ENCODE measurements at regions not wholly inside any gene's neighbourhood (a gene's known extent, or its start where the extent isn't known, plus 50 kb on each side); places are given as distances from the start of the nearest gene placed in this dataset.

- Histone ChIP-seq H3K4me2 (ENCODE audit: low read depth, low read length, poor library complexity, severe bottlenecking) (no peak overlapping the region), H3K9me3 (ENCODE audit: insufficient read depth, low read depth, low read length) (no peaks in the 10 kb centered on the region; the same call in 1 of the 2 replicates), H3K36me3 (ENCODE audit: insufficient read depth, low read length) (no peaks in the 10 kb centered on the region), H3K79me2 (ENCODE audit: insufficient read depth, low read length) (no peaks in the 10 kb centered on the region), H4K20me1 (ENCODE audit: insufficient read depth, low read length, poor library complexity, severe bottlenecking) (no peaks in the 10 kb centered on the region), H3K4me3 (ENCODE audit: low read length, poor library complexity, severe bottlenecking) (no peak overlapping the region), H3K9me2 (replicated peaks; ENCODE audit: low read depth, low read length) (no peaks in the 10 kb centered on the region), H3F3A (ENCODE audit: low read depth) (no peaks in the 10 kb centered on the region), H3K27me3 (ENCODE audit: insufficient read depth, low read length, poor library complexity, severe bottlenecking) (no peaks in the 10 kb centered on the region), H3K9ac (ENCODE audit: low read depth, low read length, poor library complexity, severe bottlenecking) (no peak overlapping the region), H2AFZ (ENCODE audit: low read length) (no peak overlapping the region), H3K4me1 (ENCODE audit: insufficient read depth, low read length, poor library complexity, severe bottlenecking) (no peaks in the 10 kb centered on the region)
- TF ChIP-seq CTCF (conservative IDR thresholded peaks at IDR 0.05; ENCODE audit: low read length) (no peak), EZH2phosphoT487 (IDR thresholded peaks at IDR 0.05; ENCODE audit: borderline replicate concordance) (no peak)
Observed at GRCh38 chr20:16860914-16861313, 112.8 kb downstream of the OTOR start.

DNA sequence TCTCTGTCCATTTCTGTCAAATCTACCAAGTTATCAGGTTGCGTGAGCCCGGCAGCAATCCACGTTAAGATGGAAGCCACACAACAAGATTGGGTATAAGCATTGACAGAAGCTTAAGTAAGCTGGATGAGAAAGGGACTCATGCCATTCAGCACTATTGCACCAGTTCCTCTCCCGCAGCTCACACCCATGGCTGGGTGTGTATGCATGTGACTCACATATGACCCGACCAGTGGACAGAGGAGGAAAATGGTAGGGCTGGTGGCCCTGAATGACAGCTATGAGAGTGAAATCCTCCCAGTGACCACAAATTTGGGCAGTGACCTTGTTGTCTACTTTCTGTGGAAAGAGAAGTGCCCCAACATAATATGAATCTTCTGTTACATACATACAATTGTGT is 113.5 kb downstream of the OTOR start:
- no peaks in the 10 kb centered on the region for H3K4me1 ChIP-seq (ENCODE audit: insufficient read depth, low read length, poor library complexity, severe bottlenecking)
- H3K9me3 ChIP-seq (ENCODE audit: insufficient read depth, low read depth, low read length): no peaks in the 10 kb centered on the region; the same call in 1 of the 2 replicates
- no peak overlapping the region for H3K4me3 ChIP-seq (ENCODE audit: low read length, poor library complexity, severe bottlenecking)
- H3F3A ChIP-seq (ENCODE audit: low read depth): no peaks in the 10 kb centered on the region
- no peak overlapping the region for H3K9ac ChIP-seq (ENCODE audit: low read depth, low read length, poor library complexity, severe bottlenecking)
- no peaks in the 10 kb centered on the region for H4K20me1 ChIP-seq (ENCODE audit: insufficient read depth, low read length, poor library complexity, severe bottlenecking)
- no peak overlapping the region for H3K4me2 ChIP-seq (ENCODE audit: low read depth, low read length, poor library complexity, severe bottlenecking)
- H3K36me3 ChIP-seq (ENCODE audit: insufficient read depth, low read length): no peaks in the 10 kb centered on the region
- H3K79me2 ChIP-seq (ENCODE audit: insufficient read depth, low read length): no peaks in the 10 kb centered on the region
- no peaks in the 10 kb centered on the region for H3K27me3 ChIP-seq (ENCODE audit: insufficient read depth, low read length, poor library complexity, severe bottlenecking)
- H2AFZ ChIP-seq (ENCODE audit: low read length): no peak overlapping the region
- no peak for TF ChIP-seq CTCF (conservative IDR thresholded peaks at IDR 0.05; ENCODE audit: low read length)
- TF ChIP-seq EZH2phosphoT487 (IDR thresholded peaks at IDR 0.05; ENCODE audit: borderline replicate concordance): no peak
- H3K9me2 ChIP-seq (replicated peaks; ENCODE audit: low read depth, low read length): no peaks in the 10 kb centered on the region

- no peaks in the 10 kb centered on the region for H3K79me2 ChIP-seq (ENCODE audit: insufficient read depth, low read length)
- H3K9me2 ChIP-seq (replicated peaks; ENCODE audit: low read depth, low read length): no peaks in the 10 kb centered on the region
- H3K4me2 ChIP-seq (ENCODE audit: low read depth, low read length, poor library complexity, severe bottlenecking): no peak overlapping the region
- TF ChIP-seq EZH2phosphoT487 (IDR thresholded peaks at IDR 0.05; ENCODE audit: borderline replicate concordance): no peak
- TF ChIP-seq CTCF (conservative IDR thresholded peaks at IDR 0.05; ENCODE audit: low read length): no peak
- H3K27me3 ChIP-seq (ENCODE audit: insufficient read depth, low read length, poor library complexity, severe bottlenecking): no peaks in the 10 kb centered on the region
- no peak overlapping the region for H3K9ac ChIP-seq (ENCODE audit: low read depth, low read length, poor library complexity, severe bottlenecking)
- H2AFZ ChIP-seq (ENCODE audit: low read length): no peak overlapping the region
- no peaks in the 10 kb centered on the region for H3K4me1 ChIP-seq (ENCODE audit: insufficient read depth, low read length, poor library complexity, severe bottlenecking)
- H3K9me3 ChIP-seq (ENCODE audit: insufficient read depth, low read depth, low read length): no peaks in the 10 kb centered on the region; the same call in 1 of the 2 replicates
- H3K4me3 ChIP-seq (ENCODE audit: low read length, poor library complexity, severe bottlenecking): no peak overlapping the region
- no peaks in the 10 kb centered on the region for H3F3A ChIP-seq (ENCODE audit: low read depth)
- H4K20me1 ChIP-seq (ENCODE audit: insufficient read depth, low read length, poor library complexity, severe bottlenecking): no peaks in the 10 kb centered on the region
- H3K36me3 ChIP-seq (ENCODE audit: insufficient read depth, low read length): no peaks in the 10 kb centered on the region
Observed at GRCh38 chr20:16863303-16863702, 115.1 kb downstream of the OTOR start.
